H1 (cell line): ENCODE measurements at regions not wholly inside any gene's neighbourhood (a gene's known extent, or its start where the extent isn't known, plus 50 kb on each side); places are given as distances from the start of the nearest gene placed in this dataset.

Source experiments
- ASH2L ChIP-seq: fragments of 200-600, 300-600 bp; sonication (generic); IDR thresholded peaks from one replicate; pipeline ENCODE4 v1.7.1; 2017; ENCODE audit warnings: low read length
- SP4 ChIP-seq: IDR thresholded peaks from 2 replicates; pipeline ENCODE4 v1.6.1; 2012; ENCODE audit warnings: low read length, inconsistent platforms
- TCF12 ChIP-seq: IDR thresholded peaks from 2 replicates; pipeline ENCODE4 v1.6.1; 2011; ENCODE audit warnings: low read depth, mild to moderate bottlenecking, low read length
- YY1 ChIP-seq: IDR thresholded peaks from 2 replicates; pipeline ENCODE4 v1.6.1; 2011; ENCODE audit warnings: low read depth, mild to moderate bottlenecking, low read length
- TF ChIP-seq, protein P1 (sequence below): fragments of 300-600 bp; sonication (generic); IDR thresholded peaks from 2 replicates; pipeline ENCODE4 v1.7.1; 2012; ENCODE audit warnings: low read length, moderate library complexity, mild to moderate bottlenecking, inconsistent platforms; ENCODE audit not compliant: insufficient replicate concordance

DNA sequence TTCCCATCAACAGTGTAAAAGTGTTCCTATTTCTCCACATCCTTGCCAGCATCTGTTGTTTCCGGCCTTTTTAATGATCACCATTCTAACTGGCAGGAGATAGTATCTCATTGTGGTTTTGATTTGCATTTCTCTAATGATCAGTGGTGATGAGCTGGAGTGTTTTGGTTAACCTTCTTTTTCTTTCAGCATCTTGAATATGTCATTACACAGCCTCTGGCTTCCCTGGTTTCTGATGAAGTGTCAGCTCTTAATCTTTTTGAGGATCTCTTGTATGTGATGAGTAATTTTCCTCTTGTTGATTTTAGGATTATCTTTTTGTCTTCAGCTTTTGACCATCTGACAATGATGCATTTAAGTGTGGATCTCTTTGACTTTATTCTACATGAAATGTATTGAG lies 133.2 kb upstream of the GRIK3 start (continued):
- TF ChIP-seq, protein P1, sequence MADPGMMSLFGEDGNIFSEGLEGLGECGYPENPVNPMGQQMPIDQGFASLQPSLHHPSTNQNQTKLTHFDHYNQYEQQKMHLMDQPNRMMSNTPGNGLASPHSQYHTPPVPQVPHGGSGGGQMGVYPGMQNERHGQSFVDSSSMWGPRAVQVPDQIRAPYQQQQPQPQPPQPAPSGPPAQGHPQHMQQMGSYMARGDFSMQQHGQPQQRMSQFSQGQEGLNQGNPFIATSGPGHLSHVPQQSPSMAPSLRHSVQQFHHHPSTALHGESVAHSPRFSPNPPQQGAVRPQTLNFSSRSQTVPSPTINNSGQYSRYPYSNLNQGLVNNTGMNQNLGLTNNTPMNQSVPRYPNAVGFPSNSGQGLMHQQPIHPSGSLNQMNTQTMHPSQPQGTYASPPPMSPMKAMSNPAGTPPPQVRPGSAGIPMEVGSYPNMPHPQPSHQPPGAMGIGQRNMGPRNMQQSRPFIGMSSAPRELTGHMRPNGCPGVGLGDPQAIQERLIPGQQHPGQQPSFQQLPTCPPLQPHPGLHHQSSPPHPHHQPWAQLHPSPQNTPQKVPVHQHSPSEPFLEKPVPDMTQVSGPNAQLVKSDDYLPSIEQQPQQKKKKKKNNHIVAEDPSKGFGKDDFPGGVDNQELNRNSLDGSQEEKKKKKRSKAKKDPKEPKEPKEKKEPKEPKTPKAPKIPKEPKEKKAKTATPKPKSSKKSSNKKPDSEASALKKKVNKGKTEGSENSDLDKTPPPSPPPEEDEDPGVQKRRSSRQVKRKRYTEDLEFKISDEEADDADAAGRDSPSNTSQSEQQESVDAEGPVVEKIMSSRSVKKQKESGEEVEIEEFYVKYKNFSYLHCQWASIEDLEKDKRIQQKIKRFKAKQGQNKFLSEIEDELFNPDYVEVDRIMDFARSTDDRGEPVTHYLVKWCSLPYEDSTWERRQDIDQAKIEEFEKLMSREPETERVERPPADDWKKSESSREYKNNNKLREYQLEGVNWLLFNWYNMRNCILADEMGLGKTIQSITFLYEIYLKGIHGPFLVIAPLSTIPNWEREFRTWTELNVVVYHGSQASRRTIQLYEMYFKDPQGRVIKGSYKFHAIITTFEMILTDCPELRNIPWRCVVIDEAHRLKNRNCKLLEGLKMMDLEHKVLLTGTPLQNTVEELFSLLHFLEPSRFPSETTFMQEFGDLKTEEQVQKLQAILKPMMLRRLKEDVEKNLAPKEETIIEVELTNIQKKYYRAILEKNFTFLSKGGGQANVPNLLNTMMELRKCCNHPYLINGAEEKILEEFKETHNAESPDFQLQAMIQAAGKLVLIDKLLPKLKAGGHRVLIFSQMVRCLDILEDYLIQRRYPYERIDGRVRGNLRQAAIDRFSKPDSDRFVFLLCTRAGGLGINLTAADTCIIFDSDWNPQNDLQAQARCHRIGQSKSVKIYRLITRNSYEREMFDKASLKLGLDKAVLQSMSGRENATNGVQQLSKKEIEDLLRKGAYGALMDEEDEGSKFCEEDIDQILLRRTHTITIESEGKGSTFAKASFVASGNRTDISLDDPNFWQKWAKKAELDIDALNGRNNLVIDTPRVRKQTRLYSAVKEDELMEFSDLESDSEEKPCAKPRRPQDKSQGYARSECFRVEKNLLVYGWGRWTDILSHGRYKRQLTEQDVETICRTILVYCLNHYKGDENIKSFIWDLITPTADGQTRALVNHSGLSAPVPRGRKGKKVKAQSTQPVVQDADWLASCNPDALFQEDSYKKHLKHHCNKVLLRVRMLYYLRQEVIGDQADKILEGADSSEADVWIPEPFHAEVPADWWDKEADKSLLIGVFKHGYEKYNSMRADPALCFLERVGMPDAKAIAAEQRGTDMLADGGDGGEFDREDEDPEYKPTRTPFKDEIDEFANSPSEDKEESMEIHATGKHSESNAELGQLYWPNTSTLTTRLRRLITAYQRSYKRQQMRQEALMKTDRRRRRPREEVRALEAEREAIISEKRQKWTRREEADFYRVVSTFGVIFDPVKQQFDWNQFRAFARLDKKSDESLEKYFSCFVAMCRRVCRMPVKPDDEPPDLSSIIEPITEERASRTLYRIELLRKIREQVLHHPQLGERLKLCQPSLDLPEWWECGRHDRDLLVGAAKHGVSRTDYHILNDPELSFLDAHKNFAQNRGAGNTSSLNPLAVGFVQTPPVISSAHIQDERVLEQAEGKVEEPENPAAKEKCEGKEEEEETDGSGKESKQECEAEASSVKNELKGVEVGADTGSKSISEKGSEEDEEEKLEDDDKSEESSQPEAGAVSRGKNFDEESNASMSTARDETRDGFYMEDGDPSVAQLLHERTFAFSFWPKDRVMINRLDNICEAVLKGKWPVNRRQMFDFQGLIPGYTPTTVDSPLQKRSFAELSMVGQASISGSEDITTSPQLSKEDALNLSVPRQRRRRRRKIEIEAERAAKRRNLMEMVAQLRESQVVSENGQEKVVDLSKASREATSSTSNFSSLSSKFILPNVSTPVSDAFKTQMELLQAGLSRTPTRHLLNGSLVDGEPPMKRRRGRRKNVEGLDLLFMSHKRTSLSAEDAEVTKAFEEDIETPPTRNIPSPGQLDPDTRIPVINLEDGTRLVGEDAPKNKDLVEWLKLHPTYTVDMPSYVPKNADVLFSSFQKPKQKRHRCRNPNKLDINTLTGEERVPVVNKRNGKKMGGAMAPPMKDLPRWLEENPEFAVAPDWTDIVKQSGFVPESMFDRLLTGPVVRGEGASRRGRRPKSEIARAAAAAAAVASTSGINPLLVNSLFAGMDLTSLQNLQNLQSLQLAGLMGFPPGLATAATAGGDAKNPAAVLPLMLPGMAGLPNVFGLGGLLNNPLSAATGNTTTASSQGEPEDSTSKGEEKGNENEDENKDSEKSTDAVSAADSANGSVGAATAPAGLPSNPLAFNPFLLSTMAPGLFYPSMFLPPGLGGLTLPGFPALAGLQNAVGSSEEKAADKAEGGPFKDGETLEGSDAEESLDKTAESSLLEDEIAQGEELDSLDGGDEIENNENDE: no peak
- TF ChIP-seq YY1 (no peak), TCF12 (no peak), SP4 (no peak), ASH2L (no peak)
